ENCODE measurements at regions not wholly inside any gene's neighbourhood (a gene's known extent, or its start where the extent isn't known, plus 50 kb on each side); places are given as distances from the start of the nearest gene placed in this dataset.

GRCh38 chr5:105088961-105089360 is 1526.4 kb upstream of the NUDT12 start:
- no peaks in the 10 kb centered on the region for H3K27me3 Mint-ChIP-seq (ENCODE audit: low read depth)
- Histone ChIP-seq H2BK5ac (ENCODE audit: insufficient read length, low read length) (no peak overlapping the region), H2BK20ac (ENCODE audit: low read depth, low read length, poor library complexity, severe bottlenecking) (no peak overlapping the region), H4K20me1 (ENCODE audit: control insufficient read depth, insufficient read depth, insufficient read length) (no peaks in the 10 kb centered on the region), H3K14ac (ENCODE audit: insufficient read depth, low read length) (no peak overlapping the region), H2AK5ac (ENCODE audit: insufficient read length, low read length) (no peak overlapping the region), H2AFZ (ENCODE audit: low read length) (no peak overlapping the region), H3K9me3 (ENCODE audit: control insufficient read depth, low read depth, low read length) (no peaks in the 10 kb centered on the region), H3K4me2 (ENCODE audit: insufficient read depth, insufficient read length, low read length) (no peak overlapping the region), H2BK12ac (ENCODE audit: insufficient read length, low read depth, low read length) (no peak overlapping the region), H3K4me1 (ENCODE audit: insufficient read depth, low read length) (no peaks in the 10 kb centered on the region), H3K79me2 (ENCODE audit: insufficient read depth, low read length) (no peaks in the 10 kb centered on the region), H3K79me1 (ENCODE audit: insufficient read depth, low read depth, low read length, poor library complexity, severe bottlenecking) (no peaks in the 10 kb centered on the region), H2BK15ac (ENCODE audit: low read depth, low read length) (no peak overlapping the region), H3K9ac (ENCODE audit: extremely low read depth, insufficient read length, low read length) (no peak overlapping the region), H4K91ac (ENCODE audit: insufficient read length, low read depth, low read length) (no peak overlapping the region), H3K27ac (ENCODE audit: insufficient read length, low read depth, low read length) (no peak overlapping the region), H3K4ac (ENCODE audit: low read depth, low read length) (no peak overlapping the region), H3K27me3 (ENCODE audit: insufficient read depth, low read length) (no peaks in the 10 kb centered on the region), H4K8ac (replicated peaks; ENCODE audit: insufficient read length, low read depth, low read length) (no peak overlapping the region), H4K5ac (ENCODE audit: insufficient read length, low read depth, low read length) (no peak overlapping the region), H3K18ac (ENCODE audit: insufficient read length, low read depth, low read length) (no peak overlapping the region), H3K23me2 (ENCODE audit: insufficient read length, low read depth, low read length, poor library complexity, severe bottlenecking) (no peaks in the 10 kb centered on the region), H2BK120ac (ENCODE audit: low read depth, low read length, poor library complexity, severe bottlenecking) (no peak overlapping the region), H3T11ph (ENCODE audit: low read length) (no peak overlapping the region), H3K23ac (ENCODE audit: insufficient read length, low read depth, low read length) (no peak overlapping the region), H3K56ac (ENCODE audit: insufficient read length, low read depth, low read length) (no peak overlapping the region)
- H3K36me3 Mint-ChIP-seq (ENCODE audit: insufficient read depth in 1 of 3, low read depth in 3 of 3) = peaks cover 0 to 19% (median 9%) of the 10 kb centered on the region in 3 experiments; a peak in 3 of 7 replicates
- H3K4me3 Mint-ChIP-seq = no peak overlapping the region
- TF ChIP-seq CTCF (conservative IDR thresholded peaks at IDR 0.05) = no peak
- H3K27ac Mint-ChIP-seq = no peak overlapping the region
- H3K4me1 Mint-ChIP-seq = no peaks in the 10 kb centered on the region
- no CpG with 5 or more reads among the region's 2 CpGs for WGBS (ENCODE audit: extremely low coverage, insufficient read length, low lambda C conversion rate)
- peaks cover 7 to 21% of the 10 kb centered on the region in 2 experiments for H3K9me3 Mint-ChIP-seq
- no peak for DNase-seq
